HUDEP-2 (cell line): ENCODE measurements at regions not wholly inside any gene's neighbourhood (a gene's known extent, or its start where the extent isn't known, plus 50 kb on each side); places are given as distances from the start of the nearest gene placed in this dataset.

Experiments used
- DNase-seq, 76 experiments: peaks; one replicate each; lab custom pipeline; 2025; ENCODE audit not compliant: unreplicated experiment in 76 of 76; lab: John Stamatoyannopoulos, UW

DNA sequence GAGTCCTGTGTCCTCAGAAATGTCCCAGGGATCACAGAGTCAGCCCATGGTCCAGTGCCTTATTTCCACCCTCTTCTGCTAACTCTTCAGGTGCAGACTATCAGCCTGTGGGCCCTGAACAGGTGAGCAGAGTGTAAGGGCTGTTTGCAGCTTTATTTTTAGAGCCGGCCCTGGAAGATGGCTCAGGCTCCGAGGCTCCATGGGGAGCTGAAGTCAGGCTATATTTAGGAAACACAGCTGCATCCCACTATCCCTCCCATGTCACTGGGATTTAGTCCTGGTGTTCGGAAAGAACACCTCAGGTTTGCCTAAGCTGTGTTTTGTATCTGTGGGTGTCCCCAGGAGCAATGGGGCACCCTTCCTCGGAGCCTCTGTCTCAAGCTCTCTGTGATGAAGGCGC, 126.9 kb downstream of the RPS24 start:
- no peak for DNase-seq

- DNase-seq, result no peak
Observed at GRCh38 chr10:78162853-78163252, 129.2 kb downstream of the RPS24 start.

GRCh38 chr10:78164702-78165101, 131.0 kb downstream of the RPS24 start:
- no peak for DNase-seq

DNA sequence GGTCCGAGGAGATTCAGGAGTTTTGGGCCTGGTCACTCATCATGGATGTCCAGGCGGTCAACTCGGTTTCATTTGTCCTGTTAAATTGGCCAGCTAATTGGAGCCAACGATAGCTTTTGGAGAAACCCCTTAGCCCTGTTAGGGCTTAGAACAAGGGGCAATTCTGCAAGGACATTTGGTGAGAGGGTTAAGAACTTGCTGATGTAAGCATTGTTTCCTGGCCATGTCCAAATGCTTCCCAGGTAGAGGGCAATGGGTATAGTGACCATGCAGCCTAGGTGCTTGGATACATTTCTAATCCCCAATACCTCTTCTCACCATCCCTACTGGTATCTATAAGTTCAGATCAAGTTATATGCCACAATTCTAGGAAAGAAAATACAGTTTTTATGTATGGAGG, 131.5 kb downstream of the RPS24 start:
- no peak for DNase-seq

GRCh38 chr10:78165617-78166016, 132.0 kb downstream of the RPS24 start:
- DNase-seq, result no peak

DNA sequence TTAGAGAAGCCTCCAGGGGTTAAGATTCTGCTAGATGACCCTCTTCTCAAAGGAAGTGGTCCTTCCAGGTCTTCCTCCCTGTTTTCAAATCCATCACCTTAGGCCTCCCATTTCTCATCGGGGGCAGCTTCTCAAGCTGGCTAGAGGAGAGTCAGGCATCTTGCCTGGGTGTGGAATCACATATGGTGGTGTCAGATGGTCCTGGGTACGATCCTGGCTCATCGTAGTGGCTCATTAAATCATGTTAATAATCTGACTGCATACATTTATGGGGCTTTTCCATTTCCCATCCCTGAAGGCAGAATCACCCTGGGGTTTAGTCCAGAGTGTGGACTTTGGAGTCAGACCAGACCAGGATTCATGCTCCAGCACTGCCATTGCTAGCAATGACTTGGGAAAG, 132.6 kb downstream of the RPS24 start:
- no peak for DNase-seq

DNA sequence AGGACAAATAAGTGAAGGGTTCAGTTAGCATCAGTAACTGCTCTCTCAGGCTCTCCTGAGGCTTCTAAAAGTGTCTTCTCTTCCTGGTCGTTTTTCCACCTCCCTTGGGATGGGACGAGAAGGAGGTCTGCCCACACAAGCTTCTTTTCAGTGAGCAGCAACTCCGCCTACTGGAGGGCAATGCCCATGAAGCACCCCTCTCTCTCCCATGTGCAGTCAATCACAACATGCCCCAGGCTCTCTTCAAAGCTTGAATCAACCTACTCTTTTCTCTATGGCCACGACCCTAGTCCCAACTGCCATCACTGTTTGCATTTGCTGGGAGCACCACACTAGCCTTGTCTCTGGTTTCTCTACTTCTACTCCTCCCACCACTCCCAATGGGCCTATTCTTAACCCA, 135.6 kb downstream of the RPS24 start:
- no peak for DNase-seq

DNA sequence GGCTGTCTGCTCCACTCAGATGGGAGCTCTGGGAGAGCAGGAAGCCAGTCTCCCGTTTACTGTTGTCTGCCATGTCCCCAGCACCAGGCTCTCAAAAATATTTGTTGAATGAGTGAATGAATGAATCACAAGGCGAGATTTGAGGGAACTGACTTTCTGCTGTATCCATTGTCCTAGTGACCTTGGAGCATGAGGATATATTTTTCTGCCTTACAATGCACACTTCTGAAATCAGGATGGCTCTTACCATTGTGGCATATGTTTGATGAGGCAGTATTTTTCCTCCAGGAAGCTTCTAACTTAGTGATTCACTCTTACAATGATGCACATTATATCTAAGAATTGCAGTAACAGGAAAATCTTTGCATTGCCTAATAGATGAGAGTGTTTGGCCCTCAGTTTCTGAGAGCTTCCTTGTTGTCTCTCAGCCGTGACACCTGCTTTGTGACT, 136.4 kb downstream of the RPS24 start:
- DNase-seq, result no peak

- no peak for DNase-seq
Observed at GRCh38 chr10:78171633-78172400, 138.2 kb downstream of the RPS24 start.

DNA sequence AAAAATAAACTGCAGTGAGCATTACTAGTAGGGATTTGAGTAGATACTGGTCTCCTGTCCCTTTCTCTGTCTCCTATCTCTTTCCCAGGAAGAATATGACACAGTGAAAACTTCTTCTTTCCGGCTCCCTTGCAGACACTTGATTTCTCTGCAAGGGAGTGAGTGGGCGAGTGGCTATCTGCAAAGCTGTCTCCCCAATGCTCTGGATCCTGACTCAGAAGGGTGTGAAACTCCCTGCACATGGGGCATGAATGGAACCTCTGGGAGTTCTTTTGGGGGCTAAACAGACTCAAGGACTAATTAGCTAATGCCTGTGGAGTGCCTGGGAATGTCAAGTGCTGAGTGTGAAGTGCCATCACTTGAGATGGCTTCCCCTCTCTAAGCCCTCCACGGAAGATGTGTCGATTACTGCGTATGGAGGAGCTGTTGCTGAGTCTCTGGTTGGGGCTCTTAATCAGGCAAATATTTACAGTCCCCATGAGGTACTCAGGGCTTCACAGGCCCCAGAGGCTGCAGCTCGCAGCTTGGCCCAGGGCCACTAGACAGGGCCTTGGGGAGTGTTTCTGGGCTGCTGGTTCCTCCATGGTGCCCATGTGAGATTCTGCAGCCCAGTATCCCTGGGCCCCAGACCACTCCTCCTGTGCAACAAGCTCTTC, 139.8 kb downstream of the RPS24 start:
- DNase-seq, result no peak

GRCh38 chr10:78175444-78176015, 141.9 kb downstream of the RPS24 start:
- peak in 4 of 76 experiments; percentile 1 to 15 (median 6) for DNase-seq

GRCh38 chr10:78176320-78177317, 143.0 kb downstream of the RPS24 start:
- no peak for DNase-seq

GRCh38 chr10:78177491-78178185, 144.0 kb downstream of the RPS24 start:
- no peak for DNase-seq

DNA sequence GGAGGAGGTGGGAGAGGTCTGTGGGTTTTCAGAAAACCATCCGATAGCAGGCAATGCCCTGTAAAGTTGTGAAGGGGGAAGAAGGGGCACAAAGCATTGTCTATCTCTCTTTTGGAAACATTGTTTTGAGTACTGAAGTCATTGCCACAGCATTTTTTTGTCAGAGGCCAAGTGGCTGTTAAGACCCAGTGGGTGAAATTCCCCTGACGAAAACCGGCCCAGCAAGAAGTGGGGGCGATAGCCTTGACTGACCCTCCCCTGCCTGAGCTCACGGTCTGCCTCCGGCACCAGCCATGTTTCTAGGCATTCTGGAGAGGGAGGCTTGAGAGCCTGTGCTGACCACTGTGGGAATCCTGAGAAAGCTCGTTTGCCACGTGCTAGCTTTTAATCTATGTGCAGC, 144.7 kb downstream of the RPS24 start:
- no peak for DNase-seq

DNA sequence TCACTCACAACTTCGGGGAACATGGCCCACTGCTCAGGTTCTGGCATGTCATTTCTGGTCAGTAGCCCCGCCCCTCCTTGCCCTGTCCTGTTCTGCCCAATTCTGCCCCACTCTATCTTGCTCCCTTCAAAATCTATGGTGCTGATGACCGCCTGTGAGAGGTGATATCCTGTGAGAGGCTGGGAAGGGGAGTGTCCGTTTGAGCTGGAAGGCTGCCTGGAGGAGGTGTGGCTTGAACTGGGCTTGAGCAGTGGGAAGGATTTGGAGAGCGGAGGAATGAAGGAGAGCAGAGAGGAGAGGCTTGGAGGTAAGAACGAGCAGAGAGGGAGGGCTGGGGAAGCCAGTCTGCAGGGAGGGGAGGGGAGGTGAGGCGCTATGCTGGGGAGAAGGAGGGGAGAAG, 145.3 kb downstream of the RPS24 start:
- DNase-seq, result peak in 42 of 76 experiments; percentile 1 to 61 (median 26)

GRCh38 chr10:78179886-78180705, 146.4 kb downstream of the RPS24 start:
- DNase-seq, result no peak

DNA sequence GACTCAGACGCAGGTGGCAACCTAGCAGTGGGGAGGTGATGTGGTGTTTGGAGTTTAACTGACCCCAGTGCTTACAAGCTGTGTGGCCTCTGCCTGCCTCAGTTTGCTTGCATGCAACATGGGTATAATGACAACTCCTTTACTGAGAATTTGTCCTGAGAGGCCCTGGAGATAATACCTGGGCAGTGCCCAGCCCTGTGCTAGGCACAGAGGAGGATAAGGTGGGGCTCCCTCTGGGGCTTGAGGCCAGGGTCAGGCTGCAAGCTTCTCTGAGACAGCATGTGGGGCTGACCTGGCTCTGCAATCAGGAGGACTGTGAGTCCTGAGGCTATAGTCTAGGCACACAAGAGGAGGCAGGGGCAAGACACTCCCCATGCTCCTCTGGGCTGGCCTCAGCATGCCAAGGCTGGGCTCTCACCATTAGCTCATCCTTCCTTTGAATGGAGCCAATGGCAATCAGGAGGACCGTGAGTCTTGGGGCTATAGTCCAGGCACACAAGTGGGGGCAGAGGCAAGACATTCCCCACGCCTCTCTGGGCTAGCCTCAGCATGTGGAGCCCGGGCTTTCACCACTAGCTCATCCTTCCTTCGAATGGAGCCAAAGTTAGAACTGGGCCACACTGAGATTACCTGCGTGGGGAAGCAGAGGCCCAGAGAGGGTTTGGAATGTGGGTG, 147.9 kb downstream of the RPS24 start:
- no peak for DNase-seq

GRCh38 chr10:78182841-78183240, 149.2 kb downstream of the RPS24 start:
- DNase-seq, result no peak
